Tibial artery (tissue), 4 donors: ENCODE measurements at regions not wholly inside any gene's neighbourhood (a gene's known extent, or its start where the extent isn't known, plus 50 kb on each side); places are given as distances from the start of the nearest gene placed in this dataset.

Source experiments
- DNase-seq, 2 donors: peaks; one replicate each; pipeline ENCODE4 v3.0.0-alpha.2; 2019
- H3K27ac ChIP-seq, 2 donors: fragments of 200-600 bp; sonication (generic) in 1 of 2; 1 replicate in 1 of 2; 2 replicates in 1 of 2; pipeline ENCODE4 v1.5.1; 2018 to 2019; ENCODE audit warnings: mild to moderate bottlenecking in 1 of 2
- H3K27me3 ChIP-seq, 2 donors: fragments of 200-600 bp; sonication (generic) in 1 of 2; one replicate each; pipeline versions ENCODE4 v1.5.1 to v1.6.0; 2016 to 2019
- H3K36me3 ChIP-seq, 3 donors: fragments of 200-600 bp; sonication (generic) in 2 of 3; one replicate each; pipeline ENCODE4 v1.5.1; 2016 to 2019; ENCODE audit warnings: mild to moderate bottlenecking in 2 of 3
- H3K4me1 ChIP-seq, 4 donors: fragments of 200-600 bp; sonication (generic) in 2 of 4; 1 replicate in 3 of 4; 2 replicates in 1 of 4; pipeline ENCODE4 v1.5.1; 2016 to 2019
- H3K4me3 ChIP-seq, 2 donors: fragments of 200-600 bp; sonication (generic) in 1 of 2; 1 replicate in 1 of 2; 2 replicates in 1 of 2; pipeline ENCODE4 v1.5.1; 2018 to 2019; ENCODE audit warnings: mild to moderate bottlenecking in 2 of 2
- H3K9me3 ChIP-seq, 3 donors: fragments of 200-600 bp; sonication (generic) in 1 of 3; one replicate each; pipeline ENCODE4 v1.5.1; 2016 to 2019
- intact Hi-C: fragments of 100-400 bp; cut with DNase I; formaldehyde crosslinking; loops from one replicate; pipeline ENCODE4 v1.15.0; 2023; ENCODE audit warnings: low total_unique reads
- TF ChIP-seq, protein P1 (sequence below), 2 experiments: fragments of 200-600 bp in 1 of 2; fragments of 450-650 bp in 1 of 2; IDR thresholded peaks; one replicate each; pipeline ENCODE4 v1.5.1; 2017 to 2019; ENCODE audit warnings: antibody characterized with exemption in 2 of 2, mild to moderate bottlenecking in 1 of 2, moderate library complexity in 1 of 2

DNA sequence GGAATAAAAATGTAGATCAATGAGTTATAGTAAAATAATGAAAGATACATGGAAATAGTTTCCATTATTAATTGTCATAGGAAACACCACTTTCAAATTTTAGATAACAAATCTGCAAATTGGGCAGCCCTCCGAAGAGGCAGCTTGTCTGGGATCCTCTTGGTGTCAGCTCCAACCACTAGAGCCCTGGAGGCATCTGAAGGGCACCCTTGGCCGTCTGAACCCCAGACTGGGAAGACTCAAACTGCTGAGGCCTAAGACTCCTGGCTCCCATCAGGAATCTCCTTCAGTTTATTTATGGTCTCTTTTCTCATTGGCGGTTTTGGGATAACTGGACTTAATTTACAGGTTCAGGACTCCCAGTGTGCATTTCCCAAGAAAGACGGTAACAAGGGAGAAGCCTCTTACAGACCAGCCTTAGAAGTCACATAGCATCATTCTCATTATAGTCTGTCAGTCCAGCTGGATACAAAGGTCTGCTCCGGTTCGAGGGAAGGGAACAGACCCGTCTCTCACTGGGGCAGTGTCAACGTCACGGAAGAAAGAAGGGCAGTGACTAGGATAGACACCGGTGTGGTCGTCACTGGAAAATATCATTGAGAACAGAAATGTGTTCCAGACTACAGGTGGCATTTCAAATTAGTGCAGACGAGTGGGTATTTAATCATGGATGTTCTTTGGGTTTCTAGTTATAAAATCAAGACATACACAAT, 390.7 kb upstream of the NETO1 start:
- TF ChIP-seq, protein P1, sequence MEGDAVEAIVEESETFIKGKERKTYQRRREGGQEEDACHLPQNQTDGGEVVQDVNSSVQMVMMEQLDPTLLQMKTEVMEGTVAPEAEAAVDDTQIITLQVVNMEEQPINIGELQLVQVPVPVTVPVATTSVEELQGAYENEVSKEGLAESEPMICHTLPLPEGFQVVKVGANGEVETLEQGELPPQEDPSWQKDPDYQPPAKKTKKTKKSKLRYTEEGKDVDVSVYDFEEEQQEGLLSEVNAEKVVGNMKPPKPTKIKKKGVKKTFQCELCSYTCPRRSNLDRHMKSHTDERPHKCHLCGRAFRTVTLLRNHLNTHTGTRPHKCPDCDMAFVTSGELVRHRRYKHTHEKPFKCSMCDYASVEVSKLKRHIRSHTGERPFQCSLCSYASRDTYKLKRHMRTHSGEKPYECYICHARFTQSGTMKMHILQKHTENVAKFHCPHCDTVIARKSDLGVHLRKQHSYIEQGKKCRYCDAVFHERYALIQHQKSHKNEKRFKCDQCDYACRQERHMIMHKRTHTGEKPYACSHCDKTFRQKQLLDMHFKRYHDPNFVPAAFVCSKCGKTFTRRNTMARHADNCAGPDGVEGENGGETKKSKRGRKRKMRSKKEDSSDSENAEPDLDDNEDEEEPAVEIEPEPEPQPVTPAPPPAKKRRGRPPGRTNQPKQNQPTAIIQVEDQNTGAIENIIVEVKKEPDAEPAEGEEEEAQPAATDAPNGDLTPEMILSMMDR (IDR thresholded peaks at IDR 0.05), result no peak
- no peaks in the 10 kb centered on the region for H3K4me1 ChIP-seq
- no peak for DNase-seq
- no peak overlapping the region for H3K4me3 ChIP-seq
- intact Hi-C loops, result no loop called here
- H3K9me3 ChIP-seq, result no peaks in the 10 kb centered on the region
- no peaks in the 10 kb centered on the region for H3K36me3 ChIP-seq
- no peaks in the 10 kb centered on the region for H3K27me3 ChIP-seq
- H3K27ac ChIP-seq, result no peak overlapping the region

DNA sequence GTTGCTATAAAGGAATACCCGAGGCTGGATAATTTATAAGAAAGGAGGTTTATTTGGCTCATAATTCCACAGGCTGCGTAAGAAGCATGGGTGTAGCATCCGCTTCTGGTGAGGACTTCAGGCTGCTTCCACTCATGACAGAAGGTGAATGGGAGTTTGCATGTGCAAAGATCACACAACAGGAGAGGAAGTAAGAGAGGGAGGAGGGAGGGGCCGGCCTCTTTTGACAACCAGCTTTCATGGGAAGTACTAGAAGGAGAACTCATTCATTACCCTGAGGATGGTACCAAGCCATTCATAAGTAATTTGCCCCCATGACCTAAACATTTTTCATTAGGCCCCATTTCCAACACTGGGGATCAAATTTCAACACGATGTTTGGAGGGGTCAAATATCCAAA, 386.8 kb upstream of the NETO1 start:
- TF ChIP-seq, protein P1 (IDR thresholded peaks at IDR 0.05), result no peak
- intact Hi-C loops, result no loop called here
- no peaks in the 10 kb centered on the region for H3K27me3 ChIP-seq

GRCh38 chr18:73249030-73249429, 381.2 kb upstream of the NETO1 start:
- no peaks in the 10 kb centered on the region for H3K4me1 ChIP-seq
- intact Hi-C loops, result no loop called here
- TF ChIP-seq, protein P1 (IDR thresholded peaks at IDR 0.05), result no peak
- no peaks in the 10 kb centered on the region for H3K36me3 ChIP-seq
- H3K4me3 ChIP-seq, result no peak overlapping the region
- no peaks in the 10 kb centered on the region for H3K27me3 ChIP-seq
- DNase-seq, result no peak
- H3K9me3 ChIP-seq, result no peaks in the 10 kb centered on the region
- no peak overlapping the region for H3K27ac ChIP-seq

More for the DNA sequence above, 386.8 kb upstream of the NETO1 start:
- Histone ChIP-seq H3K4me3 (no peak overlapping the region), H3K4me1 (no peaks in the 10 kb centered on the region), H3K27ac (no peak overlapping the region), H3K9me3 (no peaks in the 10 kb centered on the region), H3K36me3 (no peaks in the 10 kb centered on the region)
- no peak for DNase-seq

- Histone ChIP-seq H3K9me3 (no peaks in the 10 kb centered on the region), H3K27ac (no peak overlapping the region), H3K27me3 (no peaks in the 10 kb centered on the region), H3K4me3 (no peak overlapping the region), H3K4me1 (no peaks in the 10 kb centered on the region), H3K36me3 (no peaks in the 10 kb centered on the region)
- no peak for DNase-seq
- TF ChIP-seq, protein P1 (IDR thresholded peaks at IDR 0.05), result no peak
- intact Hi-C loops, result no loop called here
Measured at GRCh38 chr18:73246763-73247162, 379.0 kb upstream of the NETO1 start.

- no peak overlapping the region for H3K4me3 ChIP-seq
- TF ChIP-seq, protein P1 (IDR thresholded peaks at IDR 0.05), result no peak
- no peaks in the 10 kb centered on the region for H3K27me3 ChIP-seq
- H3K27ac ChIP-seq, result no peak overlapping the region
- DNase-seq, result no peak
- no peaks in the 10 kb centered on the region for H3K9me3 ChIP-seq
- H3K36me3 ChIP-seq, result no peaks in the 10 kb centered on the region
- H3K4me1 ChIP-seq, result no peaks in the 10 kb centered on the region
- intact Hi-C loops, result no loop called here
Measured at GRCh38 chr18:73245345-73245744, 377.6 kb upstream of the NETO1 start.

GRCh38 chr18:73244401-73244800, 376.6 kb upstream of the NETO1 start:
- intact Hi-C loops, result no loop called here
- H3K27me3 ChIP-seq, result no peaks in the 10 kb centered on the region
- no peak for DNase-seq
- H3K4me1 ChIP-seq, result no peaks in the 10 kb centered on the region
- H3K4me3 ChIP-seq, result no peak overlapping the region
- no peak overlapping the region for H3K27ac ChIP-seq
- no peaks in the 10 kb centered on the region for H3K36me3 ChIP-seq
- TF ChIP-seq, protein P1 (IDR thresholded peaks at IDR 0.05), result no peak
- no peaks in the 10 kb centered on the region for H3K9me3 ChIP-seq
